ENCODE measurements at regions not wholly inside any gene's neighbourhood (a gene's known extent, or its start where the extent isn't known, plus 50 kb on each side); places are given as distances from the start of the nearest gene placed in this dataset.
A peak's percentile ranks its signal among the peaks of the same experiment; 100 is the strongest.
"Not testable (repeated sequence)": the region's sequence is repeated elsewhere in the genome, so short reads cannot be mapped to it uniquely, and the experiment has no call there.

- H3K9me3 ChIP-seq (replicated peaks), result no peaks in the 10 kb centered on the region
- peaks cover 7% of the 10 kb centered on the region for H3K4me1 ChIP-seq (replicated peaks)
- DNase-seq (ENCODE audit: low read depth in 1 of 2, low spot score in 2 of 2), result peak in 1 of 2 experiments; percentile 28
Observed at GRCh38 chr5:54404568-54404967, 50.9 kb upstream of the HSPB3 start.

GRCh38 chr5:54403885-54404416 is 51.5 kb upstream of the HSPB3 start:
- H3K4me3 ChIP-seq, result no peak overlapping the region
- H3K27me3 ChIP-seq (replicated peaks), result no peaks in the 10 kb centered on the region
- H3K27ac ChIP-seq, result peak overlapping the region; percentile 30
- no peaks in the 10 kb centered on the region for H3K36me3 ChIP-seq
- peaks cover 7% of the 10 kb centered on the region for H3K4me1 ChIP-seq (replicated peaks)
- H3K9me3 ChIP-seq (replicated peaks), result no peaks in the 10 kb centered on the region
- no peak for DNase-seq (ENCODE audit: low read depth in 1 of 2, low spot score in 2 of 2)

More at GRCh38 chr5:54404568-54404967, 50.9 kb upstream of the HSPB3 start:
- Histone ChIP-seq H3K27me3 (replicated peaks) (no peaks in the 10 kb centered on the region), H3K27ac (peak overlapping the region; percentile 30), H3K4me3 (no peak overlapping the region), H3K36me3 (no peaks in the 10 kb centered on the region)

GRCh38 chr5:54403121-54403520 is 52.4 kb upstream of the HSPB3 start:
- no peaks in the 10 kb centered on the region for H3K36me3 ChIP-seq
- H3K27ac ChIP-seq, result no peak overlapping the region
- peaks cover 7% of the 10 kb centered on the region for H3K4me1 ChIP-seq (replicated peaks)
- no peak overlapping the region for H3K4me3 ChIP-seq
- DNase-seq (ENCODE audit: low read depth in 1 of 2, low spot score in 2 of 2), result no peak
- H3K27me3 ChIP-seq (replicated peaks), result no peaks in the 10 kb centered on the region
- no peaks in the 10 kb centered on the region for H3K9me3 ChIP-seq (replicated peaks)

GRCh38 chr5:54401515-54401914 is 54.0 kb upstream of the HSPB3 start:
- Histone ChIP-seq H3K4me1 (replicated peaks) (peaks cover 7% of the 10 kb centered on the region), H3K27ac (no peak overlapping the region), H3K4me3 (no peak overlapping the region), H3K36me3 (no peaks in the 10 kb centered on the region), H3K27me3 (replicated peaks) (no peaks in the 10 kb centered on the region), H3K9me3 (replicated peaks) (no peaks in the 10 kb centered on the region)
- DNase-seq (ENCODE audit: low read depth in 1 of 2, low spot score in 2 of 2), result no peak

DNA sequence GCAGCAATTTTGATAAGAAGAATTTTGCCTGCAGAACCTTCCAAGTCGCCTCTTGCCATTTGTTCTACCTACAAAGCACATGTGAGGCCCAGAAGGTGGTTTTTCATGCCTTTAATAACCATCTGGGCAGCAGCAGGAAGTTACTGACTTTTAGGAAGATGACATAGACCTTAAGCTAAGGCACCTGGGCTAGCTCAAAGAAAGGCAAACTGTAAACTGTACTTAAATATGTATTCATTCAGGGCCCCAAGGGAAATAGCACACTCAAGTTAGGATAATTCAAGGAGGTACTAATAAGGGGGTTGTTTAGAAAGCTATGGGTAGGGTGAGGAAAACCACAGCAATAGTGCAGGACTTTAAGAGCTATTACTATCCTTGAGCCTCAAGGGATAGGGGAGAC is 57.3 kb upstream of the HSPB3 start:
- Histone ChIP-seq H3K4me1 (replicated peaks) (no peaks in the 10 kb centered on the region), H3K36me3 (no peaks in the 10 kb centered on the region), H3K27me3 (replicated peaks) (no peaks in the 10 kb centered on the region), H3K9me3 (replicated peaks) (no peaks in the 10 kb centered on the region), H3K27ac (no peak overlapping the region), H3K4me3 (no peak overlapping the region)
- DNase-seq (ENCODE audit: low read depth in 1 of 2, low spot score in 2 of 2), result no peak

- Histone ChIP-seq H3K4me3 (no peak overlapping the region), H3K27ac (no peak overlapping the region)
Observed at GRCh38 chr5:54397420-54397819, 58.1 kb upstream of the HSPB3 start.

GRCh38 chr5:54393007-54393406 is 62.5 kb upstream of the HSPB3 start:
- H3K36me3 ChIP-seq; H3K27me3 ChIP-seq (replicated peaks); H3K27ac ChIP-seq; H3K4me3 ChIP-seq; H3K9me3 ChIP-seq (replicated peaks); DNase-seq (ENCODE audit: low read depth in 1 of 2, low spot score in 2 of 2): not testable (repeated sequence)
- peaks cover 26% of the 10 kb centered on the region for H3K4me1 ChIP-seq (replicated peaks)

More at GRCh38 chr5:54397420-54397819, 58.1 kb upstream of the HSPB3 start:
- no peaks in the 10 kb centered on the region for H3K9me3 ChIP-seq (replicated peaks)
- H3K27me3 ChIP-seq (replicated peaks), result no peaks in the 10 kb centered on the region
- DNase-seq (ENCODE audit: low read depth in 1 of 2, low spot score in 2 of 2), result no peak
- H3K4me1 ChIP-seq (replicated peaks), result no peaks in the 10 kb centered on the region
- no peaks in the 10 kb centered on the region for H3K36me3 ChIP-seq

GRCh38 chr5:54390539-54391031 is 64.9 kb upstream of the HSPB3 start:
- peaks cover 35% of the 10 kb centered on the region for H3K4me1 ChIP-seq (replicated peaks)
- DNase-seq (ENCODE audit: low read depth in 1 of 2, low spot score in 2 of 2), result no peak
- H3K4me3 ChIP-seq, result no peak overlapping the region
- H3K27ac ChIP-seq, result peak overlapping the region; percentile 67
- no peaks in the 10 kb centered on the region for H3K27me3 ChIP-seq (replicated peaks)
- no peaks in the 10 kb centered on the region for H3K36me3 ChIP-seq
- H3K9me3 ChIP-seq (replicated peaks), result no peaks in the 10 kb centered on the region

DNA sequence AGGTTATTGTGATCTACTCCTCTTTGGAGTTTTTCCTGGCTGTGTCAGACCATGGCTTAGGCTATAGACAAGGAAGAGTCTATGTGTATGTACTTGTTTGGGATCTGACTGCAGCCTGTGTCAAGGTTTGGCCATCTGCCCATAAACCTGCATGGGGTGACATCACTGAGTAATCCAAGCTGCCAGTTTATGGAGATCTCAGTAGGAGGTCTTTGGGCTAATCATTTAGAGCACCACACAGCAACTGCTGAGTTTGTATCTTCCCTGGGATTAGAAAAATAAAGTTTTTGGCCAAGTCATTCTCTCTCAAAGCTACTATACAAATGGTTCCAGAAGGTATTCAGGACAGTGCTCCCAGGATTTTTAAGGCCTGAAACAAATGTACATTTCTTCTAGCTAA is 65.5 kb upstream of the HSPB3 start:
- Histone ChIP-seq H3K9me3 (replicated peaks) (no peaks in the 10 kb centered on the region), H3K27ac (peak overlapping the region; percentile 67), H3K4me3 (no peak overlapping the region), H3K36me3 (no peaks in the 10 kb centered on the region), H3K27me3 (replicated peaks) (no peaks in the 10 kb centered on the region), H3K4me1 (replicated peaks) (peaks cover 35% of the 10 kb centered on the region)
- DNase-seq (ENCODE audit: low read depth in 1 of 2, low spot score in 2 of 2), result peak; percentile 82 to 84

- H3K27ac ChIP-seq, result peak overlapping the region; percentile 21; the same call in 1 of the 2 replicates
- H3K4me3 ChIP-seq; H3K27me3 ChIP-seq (replicated peaks); DNase-seq (ENCODE audit: low read depth in 1 of 2, low spot score in 2 of 2); H3K9me3 ChIP-seq (replicated peaks); H3K36me3 ChIP-seq: not testable (repeated sequence)
- H3K4me1 ChIP-seq (replicated peaks), result peaks cover 35% of the 10 kb centered on the region
Observed at GRCh38 chr5:54389399-54389798, 66.1 kb upstream of the HSPB3 start.

GRCh38 chr5:54388811-54389210 is 66.7 kb upstream of the HSPB3 start:
- no peak overlapping the region for H3K4me3 ChIP-seq
- DNase-seq (ENCODE audit: low read depth in 1 of 2, low spot score in 2 of 2), result no peak
- no peaks in the 10 kb centered on the region for H3K36me3 ChIP-seq
- H3K9me3 ChIP-seq (replicated peaks), result no peaks in the 10 kb centered on the region
- H3K27me3 ChIP-seq (replicated peaks), result no peaks in the 10 kb centered on the region
- no peak overlapping the region for H3K27ac ChIP-seq
- H3K4me1 ChIP-seq (replicated peaks), result peaks cover 35% of the 10 kb centered on the region

GRCh38 chr5:54388409-54388808 is 67.1 kb upstream of the HSPB3 start:
- H3K4me1 ChIP-seq (replicated peaks), result peaks cover 35% of the 10 kb centered on the region
- no peak overlapping the region for H3K4me3 ChIP-seq
- H3K36me3 ChIP-seq, result no peaks in the 10 kb centered on the region
- no peaks in the 10 kb centered on the region for H3K27me3 ChIP-seq (replicated peaks)
- peak overlapping the region; percentile 27; the same call in 1 of the 2 replicates for H3K27ac ChIP-seq
- no peaks in the 10 kb centered on the region for H3K9me3 ChIP-seq (replicated peaks)
- DNase-seq (ENCODE audit: low read depth in 1 of 2, low spot score in 2 of 2), result no peak

DNA sequence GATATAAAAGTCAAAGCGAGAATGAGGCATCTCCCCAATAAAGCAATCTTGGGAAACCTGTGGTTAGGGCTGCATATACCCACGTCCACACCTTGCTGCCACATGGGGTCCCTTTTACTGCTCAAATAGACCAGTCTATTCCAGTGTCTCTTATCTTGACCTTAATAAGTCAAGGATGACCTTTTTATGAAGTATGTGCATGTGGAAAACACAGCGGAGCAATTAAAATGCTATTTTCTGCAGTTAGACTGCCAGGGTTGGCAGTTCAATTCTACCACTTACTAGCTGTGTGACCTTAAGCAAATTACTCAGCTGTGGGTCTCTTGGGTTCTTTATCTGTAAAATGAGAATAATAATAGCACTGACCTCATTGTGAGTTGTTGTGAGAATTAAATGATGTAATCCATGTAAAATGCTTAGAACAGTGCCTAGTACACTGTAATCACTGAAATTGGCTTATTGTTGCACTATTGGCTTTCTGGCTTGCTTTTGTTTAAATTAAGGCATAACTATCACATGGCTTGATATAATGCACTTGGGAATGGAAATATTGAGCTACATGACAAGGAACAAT is 67.8 kb upstream of the HSPB3 start:
- H3K4me1 ChIP-seq (replicated peaks), result peaks cover 35% of the 10 kb centered on the region
- H3K27me3 ChIP-seq (replicated peaks), result no peaks in the 10 kb centered on the region
- no peaks in the 10 kb centered on the region for H3K36me3 ChIP-seq
- H3K4me3 ChIP-seq, result no peak overlapping the region
- peak in 1 of 2 experiments; percentile 21 for DNase-seq (ENCODE audit: low read depth in 1 of 2, low spot score in 2 of 2)
- no peaks in the 10 kb centered on the region for H3K9me3 ChIP-seq (replicated peaks)
- H3K27ac ChIP-seq, result peak overlapping the region; percentile 27; the same call in 1 of the 2 replicates

- Histone ChIP-seq H3K27ac (no peak overlapping the region), H3K36me3 (no peaks in the 10 kb centered on the region), H3K4me3 (no peak overlapping the region), H3K27me3 (replicated peaks) (no peaks in the 10 kb centered on the region), H3K9me3 (replicated peaks) (no peaks in the 10 kb centered on the region), H3K4me1 (replicated peaks) (peaks cover 35% of the 10 kb centered on the region)
- DNase-seq (ENCODE audit: low read depth in 1 of 2, low spot score in 2 of 2), result no peak
Observed at GRCh38 chr5:54387031-54387430, 68.5 kb upstream of the HSPB3 start.
